Caco-2 (cell line): ENCODE measurements at regions not wholly inside any gene's neighbourhood (a gene's known extent, or its start where the extent isn't known, plus 50 kb on each side); places are given as distances from the start of the nearest gene placed in this dataset.

Experiments used
- BruUV-seq: library from RNA; stranded (reverse); fragments of 400-500 nt; replicated peaks from 2 replicates; lab custom pipeline; 2021; lab: Mats Ljungman, UMichigan
- CTCF ChIA-PET: fragments of 300-600 bp; sonication (Branson Sonifier 250); formaldehyde crosslinking; loops from one replicate; lab custom pipeline; 2022; ENCODE audit warnings: antibody characterized with exemption; lab: Charles Lee
- POLR2A ChIA-PET: fragments of 300-600 bp; sonication (Branson Sonifier 250); formaldehyde crosslinking; loops from one replicate; lab custom pipeline; 2022; ENCODE audit warnings: antibody characterized with exemption; lab: Charles Lee
- DNase-seq, 2 experiments: peaks; one replicate each; pipeline versions ENCODE4 v3.0.0 to v3.0.0-alpha.2; 2020 to 2022
- H3K27me3 ChIP-seq: replicated peaks from 2 replicates; pipeline ENCODE4 v1.6.0; 2011; ENCODE audit warnings: low read length; ENCODE audit not compliant: control insufficient read depth, insufficient read depth
- H3K36me3 ChIP-seq: 2 replicates; pipeline ENCODE4 v1.5.1; 2011; ENCODE audit warnings: low read length; ENCODE audit not compliant: control insufficient read depth, insufficient read depth
- H3K4me1 ChIP-seq: fragments of 250-450 bp; sonication (Bioruptor Pico); 2 replicates; pipeline ENCODE4 v1.5.1; 2020; ENCODE audit warnings: mild to moderate bottlenecking
- H3K4me3 ChIP-seq: 2 replicates; pipeline ENCODE4 v1.5.1; 2011; ENCODE audit warnings: low read depth, mild to moderate bottlenecking, control low read depth, low read length
- H3K9me3 ChIP-seq: fragments of 250-450 bp; sonication (Bioruptor Pico); 2 replicates; pipeline ENCODE4 v1.5.1; 2020; ENCODE audit warnings: mild to moderate bottlenecking, moderate library complexity
- H3K27ac Mint-ChIP-seq: one replicate; pipeline ENCODE4 v1.8.0; 2022; ENCODE audit warnings: mixed read lengths; ENCODE audit not compliant: unreplicated experiment
- H3K27me3 Mint-ChIP-seq: one replicate; pipeline ENCODE4 v1.8.0; 2022; ENCODE audit warnings: mixed read lengths; ENCODE audit not compliant: insufficient read depth, unreplicated experiment
- H3K36me3 Mint-ChIP-seq: one replicate; pipeline ENCODE4 v1.8.0; 2022; ENCODE audit warnings: mild to moderate bottlenecking, mixed read lengths; ENCODE audit not compliant: insufficient read depth, unreplicated experiment
- H3K4me1 Mint-ChIP-seq: one replicate; pipeline ENCODE4 v1.8.0; 2022; ENCODE audit warnings: low read depth, mixed read lengths; ENCODE audit not compliant: unreplicated experiment
- H3K4me3 Mint-ChIP-seq: one replicate; pipeline ENCODE4 v1.8.0; 2022; ENCODE audit warnings: mild to moderate bottlenecking, moderate library complexity, mixed read lengths; ENCODE audit not compliant: unreplicated experiment
- H3K9me3 Mint-ChIP-seq: one replicate; pipeline ENCODE4 v1.8.0; 2022; ENCODE audit warnings: mixed read lengths; ENCODE audit not compliant: unreplicated experiment
- intact Hi-C: fragments of 100-400 bp; cut with micrococcal nuclease; formaldehyde crosslinking; loops from one replicate; pipeline ENCODE4 v1.10.0; 2022; ENCODE audit not compliant: unreplicated experiment
- TF ChIP-seq, protein P1 (sequence below), 2 experiments: fragments of 200-600 bp in 1 of 2; IDR thresholded peaks; 1 replicate in 1 of 2; 2 replicates in 1 of 2; pipeline versions ENCODE4 v1.5.1 to v1.8.0; 2011 to 2022; ENCODE audit warnings: antibody characterized with exemption in 1 of 2, control low read depth in 1 of 2, inconsistent platforms in 1 of 2, low read depth in 1 of 2, low read length in 1 of 2, mild to moderate bottlenecking in 1 of 2, moderate library complexity in 1 of 2; ENCODE audit not compliant: insufficient read depth in 1 of 2, severe bottlenecking in 1 of 2, unreplicated experiment in 1 of 2

DNA sequence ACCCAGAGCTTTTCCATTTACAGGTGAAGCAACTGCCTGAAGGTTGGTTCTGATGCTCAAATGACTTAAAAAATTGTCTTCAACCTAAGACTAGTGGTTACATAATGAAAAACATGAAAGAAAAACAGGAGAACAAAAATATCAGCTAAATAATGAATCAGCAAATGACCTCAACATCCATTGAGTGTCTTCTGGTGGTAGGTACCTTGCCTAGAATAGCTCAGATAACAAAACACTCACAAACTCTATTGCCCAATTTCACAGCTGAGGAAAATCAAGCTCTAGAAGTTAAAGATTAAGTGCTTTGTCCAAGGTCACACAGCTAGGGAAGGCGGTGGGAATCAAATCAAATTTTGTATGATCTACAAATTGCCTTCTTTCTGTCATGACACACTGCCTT, 304.6 kb upstream of the CDH11 start:
- no peaks in the 10 kb centered on the region for H3K4me1 Mint-ChIP-seq
- CTCF ChIA-PET, result interaction anchor here (0.6 kb wide), 1 partner anchor 1057 kb away, joined by 10 read pairs; no protein-coding TSS in a partner anchor
- POLR2A ChIA-PET, result no interaction called here
- TF ChIP-seq, protein P1, sequence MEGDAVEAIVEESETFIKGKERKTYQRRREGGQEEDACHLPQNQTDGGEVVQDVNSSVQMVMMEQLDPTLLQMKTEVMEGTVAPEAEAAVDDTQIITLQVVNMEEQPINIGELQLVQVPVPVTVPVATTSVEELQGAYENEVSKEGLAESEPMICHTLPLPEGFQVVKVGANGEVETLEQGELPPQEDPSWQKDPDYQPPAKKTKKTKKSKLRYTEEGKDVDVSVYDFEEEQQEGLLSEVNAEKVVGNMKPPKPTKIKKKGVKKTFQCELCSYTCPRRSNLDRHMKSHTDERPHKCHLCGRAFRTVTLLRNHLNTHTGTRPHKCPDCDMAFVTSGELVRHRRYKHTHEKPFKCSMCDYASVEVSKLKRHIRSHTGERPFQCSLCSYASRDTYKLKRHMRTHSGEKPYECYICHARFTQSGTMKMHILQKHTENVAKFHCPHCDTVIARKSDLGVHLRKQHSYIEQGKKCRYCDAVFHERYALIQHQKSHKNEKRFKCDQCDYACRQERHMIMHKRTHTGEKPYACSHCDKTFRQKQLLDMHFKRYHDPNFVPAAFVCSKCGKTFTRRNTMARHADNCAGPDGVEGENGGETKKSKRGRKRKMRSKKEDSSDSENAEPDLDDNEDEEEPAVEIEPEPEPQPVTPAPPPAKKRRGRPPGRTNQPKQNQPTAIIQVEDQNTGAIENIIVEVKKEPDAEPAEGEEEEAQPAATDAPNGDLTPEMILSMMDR (IDR thresholded peaks at IDR 0.05; ENCODE audit: insufficient read depth in 1 of 2, low read depth in 1 of 2, low read length in 1 of 2, severe bottlenecking in 1 of 2, unreplicated experiment in 1 of 2), result no peak
- BruUV-seq, result no TSS peak
- no peak overlapping the region for H3K27ac Mint-ChIP-seq
- no peak for DNase-seq
- 0 out of 2 replicates have a peak, but pooled peaks cover 6% of the 10 kb centered on the region for H3K9me3 ChIP-seq
- no peak overlapping the region for H3K4me3 Mint-ChIP-seq
- peaks cover 3% of the 10 kb centered on the region for H3K27me3 Mint-ChIP-seq
- intact Hi-C loops, result no loop called here
- no peaks in the 10 kb centered on the region for H3K36me3 Mint-ChIP-seq
- H3K27me3 ChIP-seq, result no peaks in the 10 kb centered on the region
- no peaks in the 10 kb centered on the region for H3K36me3 ChIP-seq
- no peak overlapping the region for H3K4me3 ChIP-seq
- H3K4me1 ChIP-seq, result no peaks in the 10 kb centered on the region
- no peaks in the 10 kb centered on the region for H3K9me3 Mint-ChIP-seq

GRCh38 chr16:65422934-65423333, 301.1 kb upstream of the CDH11 start:
- Mint-ChIP-seq H3K27me3 (peaks cover 3% of the 10 kb centered on the region), H3K27ac (no peak overlapping the region), H3K4me3 (no peak overlapping the region), H3K36me3 (no peaks in the 10 kb centered on the region), H3K4me1 (no peaks in the 10 kb centered on the region), H3K9me3 (peaks cover 11% of the 10 kb centered on the region)
- Histone ChIP-seq H3K36me3 (no peaks in the 10 kb centered on the region), H3K27me3 (no peaks in the 10 kb centered on the region), H3K4me1 (no peaks in the 10 kb centered on the region), H3K9me3 (0 out of 2 replicates have a peak, but pooled peaks cover 7% of the 10 kb centered on the region), H3K4me3 (no peak overlapping the region)
- TF ChIP-seq, protein P1 (IDR thresholded peaks at IDR 0.05; ENCODE audit: insufficient read depth in 1 of 2, low read depth in 1 of 2, low read length in 1 of 2, severe bottlenecking in 1 of 2, unreplicated experiment in 1 of 2), result no peak
- ChIA-PET CTCF (no interaction called here), POLR2A (no interaction called here)
- intact Hi-C loops, result no loop called here
- no TSS peak for BruUV-seq
- no peak for DNase-seq

DNA sequence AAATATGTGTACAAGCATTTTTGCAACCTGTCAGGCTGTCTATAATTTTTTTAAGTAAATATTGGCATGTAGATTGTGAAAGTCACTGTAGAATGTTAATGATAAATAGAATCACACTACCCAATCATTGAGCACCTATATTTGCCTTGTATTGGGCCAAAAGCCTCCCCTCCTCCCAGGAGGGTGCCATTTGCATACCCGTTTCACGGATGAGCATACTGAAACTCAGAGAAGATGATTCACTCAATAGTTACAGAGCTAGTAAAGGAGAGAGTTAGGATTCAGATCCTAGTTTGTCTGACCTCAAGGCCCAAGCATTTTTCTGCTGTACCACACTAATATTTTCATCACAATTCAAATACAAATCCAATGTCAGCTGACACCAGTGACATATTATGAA, 299.7 kb upstream of the CDH11 start:
- Histone ChIP-seq H3K4me1 (no peaks in the 10 kb centered on the region), H3K36me3 (no peaks in the 10 kb centered on the region), H3K27me3 (no peaks in the 10 kb centered on the region), H3K4me3 (no peak overlapping the region), H3K9me3 (0 out of 2 replicates have a peak, but pooled peaks cover 10% of the 10 kb centered on the region)
- intact Hi-C loops, result no loop called here
- peaks cover 11% of the 10 kb centered on the region for H3K9me3 Mint-ChIP-seq
- no peak overlapping the region for H3K4me3 Mint-ChIP-seq
- TF ChIP-seq, protein P1 (IDR thresholded peaks at IDR 0.05; ENCODE audit: insufficient read depth in 1 of 2, low read depth in 1 of 2, low read length in 1 of 2, severe bottlenecking in 1 of 2, unreplicated experiment in 1 of 2), result no peak
- H3K4me1 Mint-ChIP-seq, result no peaks in the 10 kb centered on the region
- ChIA-PET CTCF (no interaction called here), POLR2A (no interaction called here)
- DNase-seq, result no peak
- no peaks in the 10 kb centered on the region for H3K36me3 Mint-ChIP-seq
- no peak overlapping the region for H3K27ac Mint-ChIP-seq
- BruUV-seq, result no TSS peak
- H3K27me3 Mint-ChIP-seq, result no peaks in the 10 kb centered on the region
